ENCODE measurements at regions not wholly inside any gene's neighbourhood (a gene's known extent, or its start where the extent isn't known, plus 50 kb on each side); places are given as distances from the start of the nearest gene placed in this dataset.

GRCh38 chr7:94810496-94810895 lies 96.9 kb upstream of the PPP1R9A start:
- H3K27ac Mint-ChIP-seq: no peak overlapping the region
- no peak for DNase-seq
- intact Hi-C loops (cut with micrococcal nuclease): no loop called here
- ChIA-PET CTCF (no interaction called here), POLR2A (no interaction called here)
- H3K27me3 Mint-ChIP-seq: no peaks in the 10 kb centered on the region
- H3K4me3 Mint-ChIP-seq: no peak overlapping the region
- TF ChIP-seq, protein P1, sequence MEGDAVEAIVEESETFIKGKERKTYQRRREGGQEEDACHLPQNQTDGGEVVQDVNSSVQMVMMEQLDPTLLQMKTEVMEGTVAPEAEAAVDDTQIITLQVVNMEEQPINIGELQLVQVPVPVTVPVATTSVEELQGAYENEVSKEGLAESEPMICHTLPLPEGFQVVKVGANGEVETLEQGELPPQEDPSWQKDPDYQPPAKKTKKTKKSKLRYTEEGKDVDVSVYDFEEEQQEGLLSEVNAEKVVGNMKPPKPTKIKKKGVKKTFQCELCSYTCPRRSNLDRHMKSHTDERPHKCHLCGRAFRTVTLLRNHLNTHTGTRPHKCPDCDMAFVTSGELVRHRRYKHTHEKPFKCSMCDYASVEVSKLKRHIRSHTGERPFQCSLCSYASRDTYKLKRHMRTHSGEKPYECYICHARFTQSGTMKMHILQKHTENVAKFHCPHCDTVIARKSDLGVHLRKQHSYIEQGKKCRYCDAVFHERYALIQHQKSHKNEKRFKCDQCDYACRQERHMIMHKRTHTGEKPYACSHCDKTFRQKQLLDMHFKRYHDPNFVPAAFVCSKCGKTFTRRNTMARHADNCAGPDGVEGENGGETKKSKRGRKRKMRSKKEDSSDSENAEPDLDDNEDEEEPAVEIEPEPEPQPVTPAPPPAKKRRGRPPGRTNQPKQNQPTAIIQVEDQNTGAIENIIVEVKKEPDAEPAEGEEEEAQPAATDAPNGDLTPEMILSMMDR (IDR thresholded peaks at IDR 0.05): no peak
- ATAC-seq (ENCODE audit: low read depth): no peak
- H3K36me3 Mint-ChIP-seq (ENCODE audit: low read depth): no peaks in the 10 kb centered on the region
- peaks cover 4% of the 10 kb centered on the region for H3K9me3 Mint-ChIP-seq
- no peaks in the 10 kb centered on the region for H3K4me1 Mint-ChIP-seq

DNA sequence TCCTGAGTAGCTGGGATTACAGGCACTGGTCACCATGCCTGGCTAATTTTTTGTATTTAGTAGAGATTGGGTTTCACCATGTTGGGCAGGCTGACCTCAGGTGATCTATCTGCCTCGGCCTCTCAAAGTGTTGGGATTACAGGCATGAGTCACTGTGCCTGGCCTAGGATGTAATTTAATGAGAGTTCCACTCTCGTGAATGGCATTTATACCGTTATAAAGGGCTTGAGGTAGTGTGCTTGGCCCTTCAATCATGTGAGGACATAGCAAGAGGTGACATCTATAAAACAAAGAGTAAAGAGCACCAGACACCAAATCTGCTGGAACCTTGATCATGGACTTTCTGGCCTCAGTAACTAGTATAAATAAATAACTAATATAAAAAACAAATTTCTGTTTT lies 93.5 kb upstream of the PPP1R9A start:
- TF ChIP-seq, protein P1 (IDR thresholded peaks at IDR 0.05): no peak
- Mint-ChIP-seq H3K4me3 (no peak overlapping the region), H3K27ac (no peak overlapping the region), H3K36me3 (ENCODE audit: low read depth) (no peaks in the 10 kb centered on the region), H3K27me3 (no peaks in the 10 kb centered on the region), H3K9me3 (peaks cover 21% of the 10 kb centered on the region), H3K4me1 (no peaks in the 10 kb centered on the region)
- ChIA-PET CTCF (no interaction called here), POLR2A (no interaction called here)
- intact Hi-C loops (cut with micrococcal nuclease): no loop called here
- ATAC-seq (ENCODE audit: low read depth) (no peak), DNase-seq (no peak)

DNA sequence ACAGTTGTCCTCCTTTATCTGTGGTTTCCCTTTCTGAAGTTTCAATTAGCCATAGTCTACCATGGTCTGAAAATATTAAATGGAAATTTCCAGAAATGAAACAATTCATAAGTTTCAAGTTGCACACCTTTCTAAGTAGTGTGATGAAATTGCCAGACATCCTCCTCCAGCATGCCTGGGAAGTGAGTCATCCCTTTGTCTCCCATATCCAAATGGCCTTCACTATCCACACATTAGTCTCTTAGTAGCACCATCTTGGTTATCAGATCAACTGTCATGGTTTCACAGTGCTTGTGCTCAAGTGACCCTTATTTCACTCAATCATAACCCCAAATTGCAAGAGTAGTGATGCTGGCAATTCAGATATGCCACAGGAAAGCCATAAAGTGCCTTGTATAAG lies 83.4 kb upstream of the PPP1R9A start:
- H3K27ac Mint-ChIP-seq: no peak overlapping the region
- no peaks in the 10 kb centered on the region for H3K27me3 Mint-ChIP-seq
- H3K4me1 Mint-ChIP-seq: no peaks in the 10 kb centered on the region
- H3K9me3 Mint-ChIP-seq: peaks cover 6% of the 10 kb centered on the region
- H3K36me3 Mint-ChIP-seq (ENCODE audit: low read depth): no peaks in the 10 kb centered on the region
- ChIA-PET POLR2A (no interaction called here), CTCF (no interaction called here)
- TF ChIP-seq, protein P1 (IDR thresholded peaks at IDR 0.05): no peak
- DNase-seq: no peak
- no peak overlapping the region for H3K4me3 Mint-ChIP-seq
- intact Hi-C loops (cut with micrococcal nuclease): no loop called here
- ATAC-seq (ENCODE audit: low read depth): no peak

- no peaks in the 10 kb centered on the region for H3K4me1 Mint-ChIP-seq
- peaks cover 2% of the 10 kb centered on the region for H3K27me3 Mint-ChIP-seq
- H3K27ac Mint-ChIP-seq: no peak overlapping the region
- peaks cover 6% of the 10 kb centered on the region for H3K9me3 Mint-ChIP-seq
- ChIA-PET POLR2A (no interaction called here), CTCF (no interaction called here)
- DNase-seq: no peak
- TF ChIP-seq, protein P1 (IDR thresholded peaks at IDR 0.05): no peak
- H3K36me3 Mint-ChIP-seq (ENCODE audit: low read depth): no peaks in the 10 kb centered on the region
- intact Hi-C loops (cut with micrococcal nuclease): no loop called here
- ATAC-seq (ENCODE audit: low read depth): no peak
- no peak overlapping the region for H3K4me3 Mint-ChIP-seq
Observed at GRCh38 chr7:94829987-94830386, 77.4 kb upstream of the PPP1R9A start.

DNA sequence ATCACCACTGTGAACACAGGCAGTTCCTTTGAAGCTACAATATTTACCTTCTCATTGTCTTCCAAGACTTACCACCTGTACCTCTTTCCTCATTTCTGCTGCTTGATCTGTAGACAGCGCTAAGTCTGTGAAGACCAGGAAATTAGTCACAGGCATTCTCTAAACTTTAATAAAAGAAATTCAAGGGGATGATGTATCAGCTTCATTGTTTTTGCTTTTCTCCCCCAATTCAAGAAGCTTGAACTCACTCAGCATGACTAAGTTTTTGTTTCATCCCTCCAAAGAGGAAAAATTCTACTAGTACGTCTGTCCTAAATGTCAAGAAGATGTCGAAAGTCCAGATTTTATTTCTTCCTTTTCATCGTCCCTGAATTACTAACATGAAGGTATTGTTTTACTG lies 75.3 kb upstream of the PPP1R9A start:
- intact Hi-C loops (cut with micrococcal nuclease): no loop called here
- ATAC-seq (ENCODE audit: low read depth): no peak
- POLR2A ChIA-PET: no interaction called here
- Mint-ChIP-seq H3K4me1 (no peaks in the 10 kb centered on the region), H3K4me3 (no peak overlapping the region), H3K36me3 (ENCODE audit: low read depth) (no peaks in the 10 kb centered on the region), H3K27ac (no peak overlapping the region), H3K27me3 (peaks cover 2% of the 10 kb centered on the region), H3K9me3 (peaks cover 12% of the 10 kb centered on the region)
- no peak for DNase-seq
- TF ChIP-seq, protein P1 (IDR thresholded peaks at IDR 0.05): no peak
- CTCF ChIA-PET: no interaction called here
